Activated CD4-positive, alpha-beta T cell treated with anti-CD3 and anti-CD28 coated beads for 48 hours (primary cell): ENCODE measurements at regions not wholly inside any gene's neighbourhood (a gene's known extent, or its start where the extent isn't known, plus 50 kb on each side); places are given as distances from the start of the nearest gene placed in this dataset.

Experiments
- DNase-seq: peaks from one replicate; pipeline ENCODE4 v3.0.0-alpha.2; 2020

- DNase-seq: no peak
Measured at GRCh38 chr10:78250313-78251015, 216.8 kb downstream of the RPS24 start.

GRCh38 chr10:78251016-78251385 lies 217.3 kb downstream of the RPS24 start:
- DNase-seq: no peak

- no peak for DNase-seq
Measured at GRCh38 chr10:78252286-78252685, 218.6 kb downstream of the RPS24 start.

GRCh38 chr10:78253063-78253853 lies 219.6 kb downstream of the RPS24 start:
- DNase-seq: no peak

- DNase-seq: no peak
Measured at GRCh38 chr10:78254013-78254412, 220.3 kb downstream of the RPS24 start.

- no peak for DNase-seq
Measured at GRCh38 chr10:78255214-78255613, 221.6 kb downstream of the RPS24 start.

GRCh38 chr10:78255796-78256638 lies 222.4 kb downstream of the RPS24 start:
- no peak for DNase-seq

GRCh38 chr10:78258323-78259030 lies 224.8 kb downstream of the RPS24 start:
- DNase-seq: no peak

GRCh38 chr10:78259391-78259790 lies 225.7 kb downstream of the RPS24 start:
- no peak for DNase-seq

GRCh38 chr10:78260141-78260540 lies 226.5 kb downstream of the RPS24 start:
- no peak for DNase-seq

- DNase-seq: peak; percentile 15
Measured at GRCh38 chr10:78260680-78261079, 227.0 kb downstream of the RPS24 start.

GRCh38 chr10:78261291-78261690 lies 227.6 kb downstream of the RPS24 start:
- no peak for DNase-seq

- no peak for DNase-seq
Measured at GRCh38 chr10:78262860-78263259, 229.2 kb downstream of the RPS24 start.

GRCh38 chr10:78263521-78263988 lies 229.9 kb downstream of the RPS24 start:
- DNase-seq: no peak

GRCh38 chr10:78264361-78264760 lies 230.7 kb downstream of the RPS24 start:
- DNase-seq: no peak

GRCh38 chr10:78266741-78267469 lies 233.2 kb downstream of the RPS24 start:
- no peak for DNase-seq

GRCh38 chr10:78267598-78267997 lies 233.9 kb downstream of the RPS24 start:
- no peak for DNase-seq

- DNase-seq: no peak
Measured at GRCh38 chr10:78269060-78269459, 235.4 kb downstream of the RPS24 start.

- DNase-seq: no peak
Measured at GRCh38 chr10:78272329-78272728, 238.7 kb downstream of the RPS24 start.

- DNase-seq: no peak
Measured at GRCh38 chr10:78274491-78274890, 240.8 kb downstream of the RPS24 start.

GRCh38 chr10:78276139-78276538 lies 242.5 kb downstream of the RPS24 start:
- no peak for DNase-seq
